Activated naive CD4-positive, alpha-beta T cell treated with anti-CD3 and anti-CD28 coated beads, Interleukin-2, amount 10 ng/mL, durations not matched to agents 7 days and 5 days (primary cell): ENCODE measurements at regions not wholly inside any gene's neighbourhood (a gene's known extent, or its start where the extent isn't known, plus 50 kb on each side); places are given as distances from the start of the nearest gene placed in this dataset.

Experiments
- CTCF ChIA-PET: fragments of 350-600 bp; sonication (Branson Sonifier 250); formaldehyde crosslinking; loops from one replicate; lab custom pipeline; 2021; ENCODE audit warnings: antibody characterized with exemption; lab: Charles Lee
- DNase-seq: peaks from one replicate; pipeline ENCODE4 v3.0.0-alpha.2; 2020
- H3K27ac Mint-ChIP-seq: one replicate; pipeline ENCODE4 v1.8.0; 2021; ENCODE audit warnings: mild to moderate bottlenecking, moderate library complexity, mixed read lengths
- H3K27me3 Mint-ChIP-seq: one replicate; pipeline ENCODE4 v1.8.0; 2021; ENCODE audit warnings: mild to moderate bottlenecking, mixed read lengths
- H3K36me3 Mint-ChIP-seq: one replicate; pipeline ENCODE4 v1.8.0; 2021; ENCODE audit warnings: mixed read lengths
- H3K4me1 Mint-ChIP-seq: one replicate; pipeline ENCODE4 v1.8.0; 2021; ENCODE audit warnings: mixed read lengths
- H3K4me3 Mint-ChIP-seq: one replicate; pipeline ENCODE4 v1.8.0; 2021; ENCODE audit warnings: mild to moderate bottlenecking, moderate library complexity, mixed read lengths
- H3K9me3 Mint-ChIP-seq: one replicate; pipeline ENCODE4 v1.8.0; 2021; ENCODE audit warnings: mixed read lengths

- H3K36me3 Mint-ChIP-seq = no peaks in the 10 kb centered on the region
- no peak overlapping the region for H3K4me3 Mint-ChIP-seq
- H3K4me1 Mint-ChIP-seq = no peaks in the 10 kb centered on the region
- no peaks in the 10 kb centered on the region for H3K9me3 Mint-ChIP-seq
- no peak overlapping the region for H3K27ac Mint-ChIP-seq
- DNase-seq = no peak
- CTCF ChIA-PET = no interaction called here
- H3K27me3 Mint-ChIP-seq = no peaks in the 10 kb centered on the region
Measured at GRCh38 chr5:124468671-124469411, 277.6 kb downstream of the ZNF608 start.

GRCh38 chr5:124467745-124468144 is 278.7 kb downstream of the ZNF608 start:
- Mint-ChIP-seq H3K4me3 (no peak overlapping the region), H3K9me3 (no peaks in the 10 kb centered on the region), H3K36me3 (no peaks in the 10 kb centered on the region), H3K4me1 (no peaks in the 10 kb centered on the region), H3K27ac (no peak overlapping the region), H3K27me3 (no peaks in the 10 kb centered on the region)
- CTCF ChIA-PET = no interaction called here
- DNase-seq = no peak

- Mint-ChIP-seq H3K9me3 (no peaks in the 10 kb centered on the region), H3K4me1 (no peaks in the 10 kb centered on the region), H3K36me3 (no peaks in the 10 kb centered on the region), H3K4me3 (no peak overlapping the region), H3K27ac (no peak overlapping the region), H3K27me3 (no peaks in the 10 kb centered on the region)
- no peak for DNase-seq
- CTCF ChIA-PET = no interaction called here
Measured at GRCh38 chr5:124466011-124466410, 280.4 kb downstream of the ZNF608 start.

- Mint-ChIP-seq H3K4me1 (no peaks in the 10 kb centered on the region), H3K27me3 (no peaks in the 10 kb centered on the region), H3K9me3 (peaks cover 4% of the 10 kb centered on the region), H3K36me3 (no peaks in the 10 kb centered on the region), H3K27ac (no peak overlapping the region), H3K4me3 (no peak overlapping the region)
- no peak for DNase-seq
- CTCF ChIA-PET = no interaction called here
Measured at GRCh38 chr5:124463851-124464250, 282.6 kb downstream of the ZNF608 start.

- CTCF ChIA-PET = no interaction called here
- H3K4me3 Mint-ChIP-seq = no peak overlapping the region
- H3K9me3 Mint-ChIP-seq = peaks cover 4% of the 10 kb centered on the region
- no peaks in the 10 kb centered on the region for H3K4me1 Mint-ChIP-seq
- H3K27me3 Mint-ChIP-seq = no peaks in the 10 kb centered on the region
- DNase-seq = no peak
- H3K36me3 Mint-ChIP-seq = no peaks in the 10 kb centered on the region
- no peak overlapping the region for H3K27ac Mint-ChIP-seq
Measured at GRCh38 chr5:124462751-124463150, 283.7 kb downstream of the ZNF608 start.

GRCh38 chr5:124461941-124462340 is 284.5 kb downstream of the ZNF608 start:
- DNase-seq = no peak
- Mint-ChIP-seq H3K9me3 (peaks cover 4% of the 10 kb centered on the region), H3K36me3 (no peaks in the 10 kb centered on the region), H3K27me3 (no peaks in the 10 kb centered on the region), H3K4me1 (no peaks in the 10 kb centered on the region), H3K27ac (no peak overlapping the region), H3K4me3 (no peak overlapping the region)
- CTCF ChIA-PET = no interaction called here

- DNase-seq = no peak
- Mint-ChIP-seq H3K36me3 (no peaks in the 10 kb centered on the region), H3K9me3 (peaks cover 4% of the 10 kb centered on the region), H3K27me3 (no peaks in the 10 kb centered on the region), H3K27ac (no peak overlapping the region), H3K4me3 (no peak overlapping the region), H3K4me1 (no peaks in the 10 kb centered on the region)
- CTCF ChIA-PET = no interaction called here
Measured at GRCh38 chr5:124461157-124461556, 285.3 kb downstream of the ZNF608 start.

- no peaks in the 10 kb centered on the region for H3K36me3 Mint-ChIP-seq
- no peak overlapping the region for H3K4me3 Mint-ChIP-seq
- CTCF ChIA-PET = no interaction called here
- no peaks in the 10 kb centered on the region for H3K27me3 Mint-ChIP-seq
- H3K27ac Mint-ChIP-seq = no peak overlapping the region
- H3K4me1 Mint-ChIP-seq = no peaks in the 10 kb centered on the region
- DNase-seq = no peak
- H3K9me3 Mint-ChIP-seq = peaks cover 4% of the 10 kb centered on the region
Measured at GRCh38 chr5:124460642-124461041, 285.8 kb downstream of the ZNF608 start.

- Mint-ChIP-seq H3K9me3 (peaks cover 4% of the 10 kb centered on the region), H3K27ac (no peak overlapping the region), H3K27me3 (no peaks in the 10 kb centered on the region), H3K4me1 (no peaks in the 10 kb centered on the region), H3K4me3 (no peak overlapping the region), H3K36me3 (no peaks in the 10 kb centered on the region)
- DNase-seq = no peak
- CTCF ChIA-PET = no interaction called here
Measured at GRCh38 chr5:124459984-124460383, 286.5 kb downstream of the ZNF608 start.

GRCh38 chr5:124457901-124458300 is 288.5 kb downstream of the ZNF608 start:
- Mint-ChIP-seq H3K27ac (no peak overlapping the region), H3K4me1 (no peaks in the 10 kb centered on the region), H3K9me3 (peaks cover 4% of the 10 kb centered on the region), H3K27me3 (no peaks in the 10 kb centered on the region), H3K4me3 (no peak overlapping the region), H3K36me3 (no peaks in the 10 kb centered on the region)
- no peak for DNase-seq
- CTCF ChIA-PET = no interaction called here

- Mint-ChIP-seq H3K27me3 (no peaks in the 10 kb centered on the region), H3K27ac (no peak overlapping the region), H3K4me3 (no peak overlapping the region), H3K9me3 (peaks cover 4% of the 10 kb centered on the region), H3K4me1 (no peaks in the 10 kb centered on the region), H3K36me3 (no peaks in the 10 kb centered on the region)
- CTCF ChIA-PET = no interaction called here
- DNase-seq = no peak
Measured at GRCh38 chr5:124457101-124457500, 289.3 kb downstream of the ZNF608 start.

- H3K4me1 Mint-ChIP-seq = no peaks in the 10 kb centered on the region
- H3K4me3 Mint-ChIP-seq = no peak overlapping the region
- CTCF ChIA-PET = no interaction called here
- no peaks in the 10 kb centered on the region for H3K36me3 Mint-ChIP-seq
- H3K9me3 Mint-ChIP-seq = peaks cover 4% of the 10 kb centered on the region
- H3K27me3 Mint-ChIP-seq = no peaks in the 10 kb centered on the region
- no peak overlapping the region for H3K27ac Mint-ChIP-seq
- no peak for DNase-seq
Measured at GRCh38 chr5:124456249-124456648, 290.2 kb downstream of the ZNF608 start.

- no peaks in the 10 kb centered on the region for H3K27me3 Mint-ChIP-seq
- no peak for DNase-seq
- CTCF ChIA-PET = no interaction called here
- no peaks in the 10 kb centered on the region for H3K9me3 Mint-ChIP-seq
- no peaks in the 10 kb centered on the region for H3K4me1 Mint-ChIP-seq
- no peak overlapping the region for H3K27ac Mint-ChIP-seq
- H3K4me3 Mint-ChIP-seq = no peak overlapping the region
- no peaks in the 10 kb centered on the region for H3K36me3 Mint-ChIP-seq
Measured at GRCh38 chr5:124454081-124454480, 292.4 kb downstream of the ZNF608 start.

- no peak overlapping the region for H3K27ac Mint-ChIP-seq
- H3K4me3 Mint-ChIP-seq = no peak overlapping the region
Measured at GRCh38 chr5:124453221-124454051, 293.0 kb downstream of the ZNF608 start.

GRCh38 chr5:124452412-124452811 is 294.0 kb downstream of the ZNF608 start:
- H3K27ac Mint-ChIP-seq = no peak overlapping the region
- no peaks in the 10 kb centered on the region for H3K4me1 Mint-ChIP-seq
- no peaks in the 10 kb centered on the region for H3K36me3 Mint-ChIP-seq
- H3K27me3 Mint-ChIP-seq = no peaks in the 10 kb centered on the region
- peaks cover 3% of the 10 kb centered on the region for H3K9me3 Mint-ChIP-seq
- H3K4me3 Mint-ChIP-seq = no peak overlapping the region
- no peak for DNase-seq
- CTCF ChIA-PET = no interaction called here

More at GRCh38 chr5:124453221-124454051, 293.0 kb downstream of the ZNF608 start:
- Mint-ChIP-seq H3K36me3 (no peaks in the 10 kb centered on the region), H3K27me3 (no peaks in the 10 kb centered on the region), H3K9me3 (peaks cover 1% of the 10 kb centered on the region), H3K4me1 (no peaks in the 10 kb centered on the region)
- CTCF ChIA-PET = no interaction called here
- no peak for DNase-seq
